ENCODE measurements at regions not wholly inside any gene's neighbourhood (a gene's known extent, or its start where the extent isn't known, plus 50 kb on each side); places are given as distances from the start of the nearest gene placed in this dataset.
"Not testable (repeated sequence)": the region's sequence is repeated elsewhere in the genome, so short reads cannot be mapped to it uniquely, and the experiment has no call there.

GRCh38 chr6:126198631-126199030 is 141.3 kb upstream of the CENPW start:
- no peaks in the 10 kb centered on the region for H3K36me3 ChIP-seq (ENCODE audit: control insufficient read depth, insufficient read depth, low read length)
- DNase-seq (ENCODE audit: low read depth, low spot score), result no peak
- H3K9me3 ChIP-seq (ENCODE audit: control insufficient read depth, insufficient read depth, low read length), result no peaks in the 10 kb centered on the region
- WGBS (ENCODE audit: insufficient coverage, insufficient read length), result no CpG with 5 or more reads among the region's 2 CpGs
- no peak overlapping the region for H3K4me3 ChIP-seq (ENCODE audit: low read length)
- H3K27ac ChIP-seq (ENCODE audit: low read length), result no peak overlapping the region
- no peaks in the 10 kb centered on the region for H3K27me3 ChIP-seq (ENCODE audit: control insufficient read depth, insufficient read depth, low read length)
- no peaks in the 10 kb centered on the region for H3K4me1 ChIP-seq (ENCODE audit: control insufficient read depth, insufficient read depth, low read length)

GRCh38 chr6:126199466-126199865 is 140.4 kb upstream of the CENPW start:
- Histone ChIP-seq H3K4me1 (ENCODE audit: control insufficient read depth, insufficient read depth, low read length) (no peaks in the 10 kb centered on the region), H3K27me3 (ENCODE audit: control insufficient read depth, insufficient read depth, low read length) (no peaks in the 10 kb centered on the region), H3K36me3 (ENCODE audit: control insufficient read depth, insufficient read depth, low read length) (no peaks in the 10 kb centered on the region), H3K27ac (ENCODE audit: low read length) (no peak overlapping the region), H3K4me3 (ENCODE audit: low read length) (no peak overlapping the region), H3K9me3 (ENCODE audit: control insufficient read depth, insufficient read depth, low read length) (no peaks in the 10 kb centered on the region)
- WGBS (ENCODE audit: insufficient coverage, insufficient read length), result no CpG with 5 or more reads among the region's 1 CpG
- DNase-seq (ENCODE audit: low read depth, low spot score), result no peak

- Histone ChIP-seq H3K27ac (ENCODE audit: low read length) (no peak overlapping the region), H3K27me3 (ENCODE audit: control insufficient read depth, insufficient read depth, low read length) (no peaks in the 10 kb centered on the region), H3K4me1 (ENCODE audit: control insufficient read depth, insufficient read depth, low read length) (no peaks in the 10 kb centered on the region), H3K9me3 (ENCODE audit: control insufficient read depth, insufficient read depth, low read length) (no peaks in the 10 kb centered on the region), H3K4me3 (ENCODE audit: low read length) (no peak overlapping the region), H3K36me3 (ENCODE audit: control insufficient read depth, insufficient read depth, low read length) (no peaks in the 10 kb centered on the region)
- no peak for DNase-seq (ENCODE audit: low read depth, low spot score)
- whole genome bisulfite sequencing (ENCODE audit: insufficient coverage, insufficient read length), result no CpG with 5 or more reads among the region's 2 CpGs
These were observed 137.2 kb upstream of the CENPW start for GRCh38 chr6:126202707-126203106.

- WGBS (ENCODE audit: insufficient coverage, insufficient read length), result no CpG with 5 or more reads among the region's 4 CpGs
- no peak overlapping the region for H3K27ac ChIP-seq (ENCODE audit: low read length)
These were observed 135.8 kb upstream of the CENPW start for GRCh38 chr6:126204126-126204525.

GRCh38 chr6:126204598-126204997 is 135.3 kb upstream of the CENPW start:
- H3K4me1 ChIP-seq (ENCODE audit: control insufficient read depth, insufficient read depth, low read length), result no peaks in the 10 kb centered on the region
- DNase-seq (ENCODE audit: low read depth, low spot score), result no peak
- H3K36me3 ChIP-seq (ENCODE audit: control insufficient read depth, insufficient read depth, low read length), result no peaks in the 10 kb centered on the region
- H3K4me3 ChIP-seq (ENCODE audit: low read length), result no peak overlapping the region
- no peaks in the 10 kb centered on the region for H3K27me3 ChIP-seq (ENCODE audit: control insufficient read depth, insufficient read depth, low read length)
- H3K27ac ChIP-seq (ENCODE audit: low read length), result no peak overlapping the region
- H3K9me3 ChIP-seq (ENCODE audit: control insufficient read depth, insufficient read depth, low read length), result no peaks in the 10 kb centered on the region

More at GRCh38 chr6:126204126-126204525, 135.8 kb upstream of the CENPW start:
- no peaks in the 10 kb centered on the region for H3K27me3 ChIP-seq (ENCODE audit: control insufficient read depth, insufficient read depth, low read length)
- no peaks in the 10 kb centered on the region for H3K4me1 ChIP-seq (ENCODE audit: control insufficient read depth, insufficient read depth, low read length)
- H3K9me3 ChIP-seq (ENCODE audit: control insufficient read depth, insufficient read depth, low read length), result no peaks in the 10 kb centered on the region
- no peak overlapping the region for H3K4me3 ChIP-seq (ENCODE audit: low read length)
- no peak for DNase-seq (ENCODE audit: low read depth, low spot score)
- no peaks in the 10 kb centered on the region for H3K36me3 ChIP-seq (ENCODE audit: control insufficient read depth, insufficient read depth, low read length)

GRCh38 chr6:126206504-126207246 is 133.2 kb upstream of the CENPW start:
- no peaks in the 10 kb centered on the region for H3K9me3 ChIP-seq (ENCODE audit: control insufficient read depth, insufficient read depth, low read length)
- H3K4me1 ChIP-seq (ENCODE audit: control insufficient read depth, insufficient read depth, low read length), result no peaks in the 10 kb centered on the region
- H3K27me3 ChIP-seq (ENCODE audit: control insufficient read depth, insufficient read depth, low read length), result no peaks in the 10 kb centered on the region
- H3K27ac ChIP-seq (ENCODE audit: low read length), result no peak overlapping the region
- no CpG with 5 or more reads among the region's 1 CpG for WGBS (ENCODE audit: insufficient coverage, insufficient read length)
- no peaks in the 10 kb centered on the region for H3K36me3 ChIP-seq (ENCODE audit: control insufficient read depth, insufficient read depth, low read length)
- no peak for DNase-seq (ENCODE audit: low read depth, low spot score)
- no peak overlapping the region for H3K4me3 ChIP-seq (ENCODE audit: low read length)

GRCh38 chr6:126210398-126211075 is 129.4 kb upstream of the CENPW start:
- Histone ChIP-seq H3K36me3 (ENCODE audit: control insufficient read depth, insufficient read depth, low read length) (no peaks in the 10 kb centered on the region), H3K4me1 (ENCODE audit: control insufficient read depth, insufficient read depth, low read length) (no peaks in the 10 kb centered on the region), H3K27ac (ENCODE audit: low read length) (no peak overlapping the region), H3K27me3 (ENCODE audit: control insufficient read depth, insufficient read depth, low read length) (no peaks in the 10 kb centered on the region), H3K9me3 (ENCODE audit: control insufficient read depth, insufficient read depth, low read length) (no peaks in the 10 kb centered on the region), H3K4me3 (ENCODE audit: low read length) (no peak overlapping the region)
- no CpG with 5 or more reads among the region's 3 CpGs for WGBS (ENCODE audit: insufficient coverage, insufficient read length)
- no peak for DNase-seq (ENCODE audit: low read depth, low spot score)

GRCh38 chr6:126217497-126217896 is 122.4 kb upstream of the CENPW start:
- no peak for DNase-seq (ENCODE audit: low read depth, low spot score)
- Histone ChIP-seq H3K4me1 (ENCODE audit: control insufficient read depth, insufficient read depth, low read length) (peaks cover 2% of the 10 kb centered on the region; the same call in 1 of the 2 replicates), H3K27ac (ENCODE audit: low read length) (no peak overlapping the region), H3K36me3 (ENCODE audit: control insufficient read depth, insufficient read depth, low read length) (no peaks in the 10 kb centered on the region), H3K27me3 (ENCODE audit: control insufficient read depth, insufficient read depth, low read length) (no peaks in the 10 kb centered on the region), H3K9me3 (ENCODE audit: control insufficient read depth, insufficient read depth, low read length) (no peaks in the 10 kb centered on the region), H3K4me3 (ENCODE audit: low read length) (no peak overlapping the region)
- no CpG with 5 or more reads among the region's 3 CpGs for WGBS (ENCODE audit: insufficient coverage, insufficient read length)

- not testable (repeated sequence) for H3K27ac ChIP-seq (ENCODE audit: low read length); H3K4me1 ChIP-seq (ENCODE audit: control insufficient read depth, insufficient read depth, low read length); H3K36me3 ChIP-seq (ENCODE audit: control insufficient read depth, insufficient read depth, low read length); H3K4me3 ChIP-seq (ENCODE audit: low read length); DNase-seq (ENCODE audit: low read depth, low spot score); H3K27me3 ChIP-seq (ENCODE audit: control insufficient read depth, insufficient read depth, low read length); H3K9me3 ChIP-seq (ENCODE audit: control insufficient read depth, insufficient read depth, low read length)
These were observed 119.0 kb upstream of the CENPW start for GRCh38 chr6:126220901-126221300.

- no CpG with 5 or more reads among the region's 11 CpGs for WGBS (ENCODE audit: insufficient coverage, insufficient read length)
- Histone ChIP-seq H3K36me3 (ENCODE audit: control insufficient read depth, insufficient read depth, low read length) (no peaks in the 10 kb centered on the region), H3K4me1 (ENCODE audit: control insufficient read depth, insufficient read depth, low read length) (peaks cover 4% of the 10 kb centered on the region; the same call in 1 of the 2 replicates), H3K4me3 (ENCODE audit: low read length) (no peak overlapping the region), H3K9me3 (ENCODE audit: control insufficient read depth, insufficient read depth, low read length) (no peaks in the 10 kb centered on the region), H3K27ac (ENCODE audit: low read length) (no peak overlapping the region), H3K27me3 (ENCODE audit: control insufficient read depth, insufficient read depth, low read length) (no peaks in the 10 kb centered on the region)
- DNase-seq (ENCODE audit: low read depth, low spot score), result no peak
These were observed 111.8 kb upstream of the CENPW start for GRCh38 chr6:126227833-126228702.
